SJSA1 (cell line): ENCODE measurements at regions not wholly inside any gene's neighbourhood (a gene's known extent, or its start where the extent isn't known, plus 50 kb on each side); places are given as distances from the start of the nearest gene placed in this dataset.
A peak's percentile ranks its signal among the peaks of the same experiment; 100 is the strongest.
"Not testable (repeated sequence)": the region's sequence is repeated elsewhere in the genome, so short reads cannot be mapped to it uniquely, and the experiment has no call there.

Source experiments
- DNase-seq, 2 experiments: peaks; one replicate each; pipeline ENCODE4 v3.0.0-alpha.2; 2015 to 2020; ENCODE audit warnings: low spot score in 2 of 2, low read depth in 1 of 2
- H3K27ac ChIP-seq: fragments of 250-450 bp; sonication (Bioruptor Pico); 2 replicates; pipeline ENCODE4 v1.5.1; 2020; ENCODE audit warnings: mild to moderate bottlenecking, moderate library complexity
- H3K27me3 ChIP-seq: fragments of 250-450 bp; sonication (Bioruptor Pico); replicated peaks from 2 replicates; pipeline ENCODE4 v1.5.1; 2020; ENCODE audit warnings: mild to moderate bottlenecking, moderate library complexity
- H3K36me3 ChIP-seq: fragments of 250-450 bp; sonication (Bioruptor Pico); 2 replicates; pipeline ENCODE4 v1.5.1; 2020; ENCODE audit warnings: mild to moderate bottlenecking
- H3K4me1 ChIP-seq: fragments of 250-450 bp; sonication (Bioruptor Pico); replicated peaks from 2 replicates; pipeline ENCODE4 v1.6.1; 2021; ENCODE audit warnings: mild to moderate bottlenecking
- H3K4me3 ChIP-seq: fragments of 250-450 bp; sonication (Bioruptor Pico); 2 replicates; pipeline ENCODE4 v1.5.1; 2020; ENCODE audit warnings: mild to moderate bottlenecking
- H3K9me3 ChIP-seq: fragments of 250-450 bp; sonication (Bioruptor Pico); replicated peaks from 2 replicates; pipeline ENCODE4 v1.5.1; 2020; ENCODE audit warnings: mild to moderate bottlenecking

- Histone ChIP-seq H3K36me3 (no peaks in the 10 kb centered on the region), H3K27ac (no peak overlapping the region), H3K4me3 (no peak overlapping the region), H3K27me3 (no peaks in the 10 kb centered on the region), H3K9me3 (no peaks in the 10 kb centered on the region), H3K4me1 (peaks cover 30% of the 10 kb centered on the region)
- no peak for DNase-seq
Observed at GRCh38 chrX:1748408-1748807, 133.5 kb downstream of the ASMT start.

DNA sequence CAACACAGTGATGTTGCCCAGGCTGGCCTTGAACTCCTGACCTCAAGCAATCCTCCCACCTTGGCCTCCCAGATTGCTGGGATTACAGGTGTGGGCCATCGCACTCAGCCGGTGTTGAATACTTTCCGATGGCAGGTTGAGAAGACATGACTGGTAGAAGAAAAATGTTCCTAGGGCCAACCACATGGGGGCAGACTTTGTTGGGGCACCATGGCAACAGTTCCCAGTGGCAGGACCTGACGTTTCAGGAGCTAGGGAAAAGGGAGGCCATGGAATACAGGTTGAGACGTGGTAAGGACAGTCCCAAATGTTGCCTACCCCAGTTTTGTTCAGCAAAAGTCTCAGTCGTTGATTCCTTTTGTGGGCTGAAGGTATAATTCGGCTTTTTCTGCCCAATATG is 134.6 kb downstream of the ASMT start:
- Histone ChIP-seq H3K4me3 (no peak overlapping the region), H3K27me3 (no peaks in the 10 kb centered on the region), H3K9me3 (no peaks in the 10 kb centered on the region), H3K4me1 (peaks cover 39% of the 10 kb centered on the region), H3K36me3 (no peaks in the 10 kb centered on the region), H3K27ac (no peak overlapping the region)
- DNase-seq: no peak

- Histone ChIP-seq H3K27me3 (no peaks in the 10 kb centered on the region), H3K4me1 (peaks cover 46% of the 10 kb centered on the region), H3K4me3 (no peak overlapping the region), H3K9me3 (no peaks in the 10 kb centered on the region), H3K27ac (no peak overlapping the region), H3K36me3 (no peaks in the 10 kb centered on the region)
- no peak for DNase-seq
Observed at GRCh38 chrX:1750267-1750666, 135.4 kb downstream of the ASMT start.

DNA sequence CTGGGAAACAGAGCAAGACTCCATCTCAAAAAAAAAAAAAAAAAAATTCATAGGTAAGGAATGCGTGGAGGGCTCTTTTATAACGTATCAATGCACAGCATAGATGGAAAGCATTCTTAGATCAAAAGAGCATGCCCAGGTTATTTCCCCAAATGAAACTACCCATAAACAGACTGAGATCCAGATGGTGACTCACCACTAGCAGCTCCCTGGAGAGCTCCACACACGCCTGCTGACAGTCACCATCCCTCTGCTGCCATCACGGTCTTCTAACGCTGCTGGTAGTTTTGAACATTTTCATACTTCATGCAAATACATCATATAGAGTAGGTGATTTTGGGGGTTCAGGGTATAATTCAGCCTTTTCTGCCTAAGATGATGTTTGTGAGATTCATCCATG is 136.9 kb downstream of the ASMT start:
- H3K4me1 ChIP-seq: peaks cover 48% of the 10 kb centered on the region
- DNase-seq: peak; percentile 55 to 59
- no peaks in the 10 kb centered on the region for H3K9me3 ChIP-seq
- no peaks in the 10 kb centered on the region for H3K36me3 ChIP-seq
- H3K27me3 ChIP-seq: no peaks in the 10 kb centered on the region
- H3K27ac ChIP-seq: no peak overlapping the region
- no peak overlapping the region for H3K4me3 ChIP-seq

DNA sequence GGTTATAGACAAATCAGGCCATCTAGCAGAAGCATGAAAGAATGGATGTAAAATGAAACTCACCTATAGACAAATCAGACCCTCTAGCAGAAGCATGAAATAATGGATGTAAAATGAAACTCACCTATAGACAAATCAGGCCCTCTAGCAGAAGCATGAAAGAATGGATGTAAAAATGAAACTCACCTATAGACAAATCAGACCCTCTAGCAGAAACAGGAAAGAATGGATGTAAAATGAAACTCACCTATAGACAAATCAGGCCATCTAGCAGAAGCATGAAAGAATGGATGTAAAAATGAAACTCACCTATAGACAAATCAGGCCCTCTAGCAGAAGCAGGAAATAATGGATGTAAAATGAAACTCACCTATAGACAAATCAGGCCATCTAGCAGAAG is 137.9 kb downstream of the ASMT start:
- not testable (repeated sequence) for DNase-seq, H3K36me3 ChIP-seq, H3K9me3 ChIP-seq, H3K4me3 ChIP-seq, H3K27ac ChIP-seq, H3K27me3 ChIP-seq
- peaks cover 48% of the 10 kb centered on the region for H3K4me1 ChIP-seq

DNA sequence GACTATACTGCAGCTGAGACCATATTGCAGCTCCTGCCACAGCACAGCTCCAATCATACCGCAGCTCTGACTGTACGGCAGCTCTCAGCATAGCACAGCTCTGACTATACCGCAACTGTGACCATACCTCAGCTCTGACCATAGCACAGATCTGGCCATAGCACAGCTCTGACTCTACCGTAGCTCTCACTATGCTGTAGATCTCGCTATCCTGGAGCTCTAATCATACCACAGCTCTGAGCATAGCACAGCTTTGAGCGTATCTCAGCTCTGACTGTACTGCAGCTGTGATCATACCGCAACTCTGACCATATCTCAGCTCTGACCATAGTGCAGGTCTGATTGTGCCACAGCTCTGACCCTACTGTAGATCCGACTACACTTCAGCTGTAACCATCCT is 139.2 kb downstream of the ASMT start:
- Histone ChIP-seq H3K36me3 (no peaks in the 10 kb centered on the region), H3K9me3 (peaks cover 2% of the 10 kb centered on the region; the same call in 1 of the 2 replicates), H3K27me3 (no peaks in the 10 kb centered on the region), H3K27ac (peak overlapping the region; percentile 31), H3K4me1 (peaks cover 48% of the 10 kb centered on the region), H3K4me3 (no peak overlapping the region)
- DNase-seq: peak; percentile 57 to 80

GRCh38 chrX:1763294-1763693 is 148.4 kb downstream of the ASMT start:
- Histone ChIP-seq H3K27me3 (no peaks in the 10 kb centered on the region), H3K9me3 (0 out of 2 replicates have a peak, but pooled peaks cover 2% of the 10 kb centered on the region), H3K4me1 (peaks cover 9% of the 10 kb centered on the region), H3K27ac (no peak overlapping the region), H3K4me3 (no peak overlapping the region), H3K36me3 (no peaks in the 10 kb centered on the region)
- no peak for DNase-seq

DNA sequence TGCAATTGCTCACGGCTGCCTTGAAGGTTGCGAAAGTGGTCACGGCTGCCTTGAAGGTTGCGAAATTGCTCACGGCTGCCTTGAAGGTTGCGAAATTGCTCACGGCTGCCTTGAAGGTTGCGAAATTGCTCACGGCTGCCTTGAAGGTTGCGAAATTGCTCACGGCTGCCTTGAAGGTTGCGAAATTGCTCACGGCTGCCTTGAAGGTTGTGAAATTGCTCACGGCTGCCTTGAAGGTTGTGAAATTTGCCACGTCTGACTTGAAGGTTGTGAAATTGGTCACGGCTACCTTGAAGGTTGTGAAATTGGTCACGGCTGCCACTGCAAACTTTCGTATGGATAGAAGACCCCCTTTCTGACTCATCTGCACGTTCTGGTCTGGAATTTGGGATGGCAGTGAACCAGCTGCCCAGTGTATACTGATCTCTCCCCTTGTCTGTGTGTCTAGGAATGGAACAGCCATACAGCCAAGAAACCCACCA is 150.1 kb downstream of the ASMT start:
- H3K27me3 ChIP-seq, H3K4me3 ChIP-seq, H3K4me1 ChIP-seq, DNase-seq, H3K9me3 ChIP-seq, H3K36me3 ChIP-seq, H3K27ac ChIP-seq: not testable (repeated sequence)

GRCh38 chrX:1767026-1767425 is 152.2 kb downstream of the ASMT start:
- H3K9me3 ChIP-seq: no peaks in the 10 kb centered on the region
- H3K36me3 ChIP-seq: no peaks in the 10 kb centered on the region
- no peak for DNase-seq
- no peak overlapping the region for H3K4me3 ChIP-seq
- H3K4me1 ChIP-seq: peaks cover 2% of the 10 kb centered on the region
- H3K27me3 ChIP-seq: no peaks in the 10 kb centered on the region
- H3K27ac ChIP-seq: no peak overlapping the region

GRCh38 chrX:1778817-1779216 is 164.0 kb downstream of the ASMT start:
- DNase-seq: peak; percentile 29
- H3K4me3 ChIP-seq: no peak overlapping the region
- no peaks in the 10 kb centered on the region for H3K27me3 ChIP-seq
- H3K9me3 ChIP-seq: no peaks in the 10 kb centered on the region
- no peaks in the 10 kb centered on the region for H3K36me3 ChIP-seq
- no peak overlapping the region; the same call in 1 of the 2 replicates for H3K27ac ChIP-seq
- H3K4me1 ChIP-seq: peaks cover 16% of the 10 kb centered on the region

- peak in 1 of 2 experiments; percentile 1 for DNase-seq
- no peak overlapping the region for H3K4me3 ChIP-seq
- H3K27me3 ChIP-seq: no peaks in the 10 kb centered on the region
- peaks cover 16% of the 10 kb centered on the region for H3K4me1 ChIP-seq
- no peaks in the 10 kb centered on the region for H3K36me3 ChIP-seq
- H3K9me3 ChIP-seq: no peaks in the 10 kb centered on the region
- no peak overlapping the region for H3K27ac ChIP-seq
Observed at GRCh38 chrX:1779626-1780025, 164.8 kb downstream of the ASMT start.

GRCh38 chrX:1781766-1782165 is 166.9 kb downstream of the ASMT start:
- no peak overlapping the region for H3K4me3 ChIP-seq

GRCh38 chrX:1784773-1785172 is 169.9 kb downstream of the ASMT start:
- Histone ChIP-seq H3K27ac (no peak overlapping the region), H3K9me3 (peaks cover 6% of the 10 kb centered on the region; the same call in 1 of the 2 replicates), H3K36me3 (no peaks in the 10 kb centered on the region), H3K4me3 (no peak overlapping the region), H3K27me3 (no peaks in the 10 kb centered on the region), H3K4me1 (no peaks in the 10 kb centered on the region)
- DNase-seq: peak in 1 of 2 experiments; percentile 7

More at GRCh38 chrX:1781766-1782165, 166.9 kb downstream of the ASMT start:
- DNase-seq: peak in 1 of 2 experiments; percentile 12
- H3K27ac ChIP-seq: no peak overlapping the region
- H3K4me1 ChIP-seq: peaks cover 16% of the 10 kb centered on the region
- H3K36me3 ChIP-seq: no peaks in the 10 kb centered on the region
- no peaks in the 10 kb centered on the region for H3K27me3 ChIP-seq
- peaks cover 6% of the 10 kb centered on the region; the same call in 1 of the 2 replicates for H3K9me3 ChIP-seq

DNA sequence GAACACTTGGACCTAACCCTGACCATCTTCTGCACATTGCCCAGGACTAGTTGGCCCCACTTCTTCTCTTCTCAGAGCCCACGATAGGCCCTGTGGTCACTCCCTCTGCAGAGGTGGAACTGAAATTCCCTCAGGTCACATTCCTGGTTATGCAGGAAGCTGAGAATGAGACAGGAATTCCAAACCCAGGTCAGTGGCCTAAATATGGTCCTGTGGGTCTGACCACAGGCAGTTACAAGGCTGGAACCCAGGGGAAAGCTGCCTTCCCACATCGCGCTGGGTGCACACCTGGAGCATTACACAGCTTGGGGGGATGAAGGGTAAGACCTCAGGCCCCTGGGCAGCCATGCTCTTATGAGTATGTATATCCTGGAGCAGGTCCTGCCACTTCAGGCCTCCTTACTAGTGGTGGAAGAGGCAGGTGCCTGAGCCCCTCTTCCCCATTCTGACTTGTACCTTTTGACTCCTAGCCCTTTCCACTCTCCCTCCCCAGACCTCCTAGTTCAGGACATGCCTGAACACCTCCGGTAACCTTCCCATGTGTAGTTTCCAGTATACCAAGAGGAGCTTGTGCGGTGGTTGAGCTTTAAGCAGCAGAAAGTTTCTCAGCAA is 173.5 kb downstream of the ASMT start:
- peak in 1 of 2 experiments; percentile 30 for DNase-seq
- no peak overlapping the region for H3K4me3 ChIP-seq
- peaks cover 6% of the 10 kb centered on the region; the same call in 1 of the 2 replicates for H3K9me3 ChIP-seq
- no peak overlapping the region for H3K27ac ChIP-seq
- no peaks in the 10 kb centered on the region for H3K4me1 ChIP-seq
- H3K27me3 ChIP-seq: no peaks in the 10 kb centered on the region
- no peaks in the 10 kb centered on the region for H3K36me3 ChIP-seq

DNA sequence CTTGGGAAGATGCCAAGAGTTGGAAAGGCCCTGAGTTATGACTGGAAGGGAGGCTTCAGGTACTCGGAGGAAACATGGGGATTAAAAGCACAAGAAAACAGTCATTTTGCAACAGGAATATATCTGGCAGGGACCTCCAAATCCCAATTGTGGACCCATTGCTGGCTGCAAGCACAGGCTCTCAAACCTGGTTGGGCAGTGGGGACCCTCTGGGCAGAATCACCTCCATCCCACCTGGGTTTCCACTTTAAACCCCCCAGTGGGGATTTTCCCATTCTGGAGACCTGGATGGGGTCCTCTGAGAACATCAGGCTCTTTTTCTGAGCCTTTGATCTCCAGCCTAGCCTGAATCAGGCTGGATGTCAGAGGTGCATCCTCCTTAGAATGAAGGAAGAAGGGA is 177.8 kb downstream of the ASMT start:
- Histone ChIP-seq H3K27me3 (no peaks in the 10 kb centered on the region), H3K9me3 (no peaks in the 10 kb centered on the region; the same call in 1 of the 2 replicates), H3K36me3 (no peaks in the 10 kb centered on the region), H3K27ac (no peak overlapping the region), H3K4me1 (no peaks in the 10 kb centered on the region), H3K4me3 (no peak overlapping the region)
- DNase-seq: peak in 1 of 2 experiments; percentile 22
